Suprapubic skin (tissue), 4 donors: ENCODE measurements at regions not wholly inside any gene's neighbourhood (a gene's known extent, or its start where the extent isn't known, plus 50 kb on each side); places are given as distances from the start of the nearest gene placed in this dataset.

Source experiments
- DNase-seq, 2 donors: peaks; one replicate each; pipeline ENCODE4 v3.0.0-alpha.2; 2019; ENCODE audit warnings: low spot score in 2 of 2
- H3K27ac ChIP-seq: fragments of 200-600 bp; sonication (generic); one replicate; pipeline ENCODE4 v1.5.1; 2019
- H3K27me3 ChIP-seq: fragments of 200-600 bp; sonication (generic); one replicate; pipeline ENCODE4 v1.5.1; 2019
- H3K36me3 ChIP-seq: fragments of 200-600 bp; sonication (generic); one replicate; pipeline ENCODE4 v1.5.1; 2019
- H3K4me1 ChIP-seq: fragments of 200-600 bp; sonication (generic); one replicate; pipeline ENCODE4 v1.5.1; 2019
- H3K4me3 ChIP-seq: fragments of 200-600 bp; sonication (generic); one replicate; pipeline ENCODE4 v1.5.1; 2019; ENCODE audit warnings: mild to moderate bottlenecking
- H3K9me3 ChIP-seq: fragments of 200-600 bp; sonication (generic); one replicate; pipeline ENCODE4 v1.5.1; 2019
- EP300 ChIP-seq: sonication (generic); formaldehyde crosslinking; IDR thresholded peaks from one replicate; pipeline ENCODE4 v1.6.1; 2017; ENCODE audit warnings: antibody characterized with exemption
- POLR2A ChIP-seq, 2 donors: fragments of 450-650 bp; IDR thresholded peaks; one replicate each; pipeline ENCODE4 v1.6.1; 2017; ENCODE audit warnings: antibody characterized with exemption in 2 of 2, mild to moderate bottlenecking in 2 of 2, moderate library complexity in 2 of 2
- POLR2AphosphoS5 ChIP-seq, 3 donors: sonication (generic); formaldehyde crosslinking; IDR thresholded peaks; one replicate each; pipeline ENCODE4 v1.6.1; 2017; ENCODE audit warnings: antibody characterized with exemption in 3 of 3
- WGBS: methylation state at CpG from one replicate; pipeline ENCODE4 v1.1.5; 2018; 5-methylcytosine and 5-hydroxymethylcytosine counted together
- TF ChIP-seq, protein P1 (sequence below), 2 donors: fragments of 200-600 bp in 1 of 2; fragments of 450-650 bp in 1 of 2; sonication (generic) in 1 of 2; IDR thresholded peaks; one replicate each; pipeline ENCODE4 v1.5.1; 2016 to 2019; ENCODE audit warnings: antibody characterized with exemption in 2 of 2, mild to moderate bottlenecking in 1 of 2, moderate library complexity in 1 of 2

DNA sequence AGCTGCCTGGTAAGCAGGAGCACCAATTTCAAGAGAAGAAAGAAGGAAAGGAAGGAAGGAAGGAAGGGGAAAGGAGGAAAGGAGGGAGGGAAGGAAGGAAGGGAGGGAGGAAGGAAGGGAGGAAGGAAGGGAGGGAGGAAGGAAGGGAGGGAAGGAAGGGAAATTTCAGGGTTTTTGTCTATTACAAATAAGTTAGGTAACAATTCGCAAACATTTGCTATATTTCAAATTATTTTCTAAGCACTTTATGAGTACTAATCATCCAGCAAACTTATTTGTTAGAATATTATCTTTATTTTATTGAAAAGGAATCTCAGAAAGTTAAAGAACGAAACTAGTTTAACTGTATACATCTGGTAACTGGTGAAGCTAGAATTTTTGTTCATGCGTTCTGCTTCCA, 921.7 kb downstream of the TBL1XR1 start:
- Histone ChIP-seq H3K4me1 (no peaks in the 10 kb centered on the region), H3K27ac (no peak overlapping the region), H3K9me3 (no peaks in the 10 kb centered on the region), H3K27me3 (no peaks in the 10 kb centered on the region), H3K4me3 (no peak overlapping the region), H3K36me3 (no peaks in the 10 kb centered on the region)
- WGBS = 84% methylated on average over 3 of the region's 3 CpGs
- DNase-seq = no peak
- TF ChIP-seq EP300 = no peak
- no peak for TF ChIP-seq POLR2AphosphoS5 (IDR thresholded peaks at IDR 0.05)
- TF ChIP-seq POLR2A (IDR thresholded peaks at IDR 0.05) = no peak
- TF ChIP-seq, protein P1, sequence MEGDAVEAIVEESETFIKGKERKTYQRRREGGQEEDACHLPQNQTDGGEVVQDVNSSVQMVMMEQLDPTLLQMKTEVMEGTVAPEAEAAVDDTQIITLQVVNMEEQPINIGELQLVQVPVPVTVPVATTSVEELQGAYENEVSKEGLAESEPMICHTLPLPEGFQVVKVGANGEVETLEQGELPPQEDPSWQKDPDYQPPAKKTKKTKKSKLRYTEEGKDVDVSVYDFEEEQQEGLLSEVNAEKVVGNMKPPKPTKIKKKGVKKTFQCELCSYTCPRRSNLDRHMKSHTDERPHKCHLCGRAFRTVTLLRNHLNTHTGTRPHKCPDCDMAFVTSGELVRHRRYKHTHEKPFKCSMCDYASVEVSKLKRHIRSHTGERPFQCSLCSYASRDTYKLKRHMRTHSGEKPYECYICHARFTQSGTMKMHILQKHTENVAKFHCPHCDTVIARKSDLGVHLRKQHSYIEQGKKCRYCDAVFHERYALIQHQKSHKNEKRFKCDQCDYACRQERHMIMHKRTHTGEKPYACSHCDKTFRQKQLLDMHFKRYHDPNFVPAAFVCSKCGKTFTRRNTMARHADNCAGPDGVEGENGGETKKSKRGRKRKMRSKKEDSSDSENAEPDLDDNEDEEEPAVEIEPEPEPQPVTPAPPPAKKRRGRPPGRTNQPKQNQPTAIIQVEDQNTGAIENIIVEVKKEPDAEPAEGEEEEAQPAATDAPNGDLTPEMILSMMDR (IDR thresholded peaks at IDR 0.05) = no peak

DNA sequence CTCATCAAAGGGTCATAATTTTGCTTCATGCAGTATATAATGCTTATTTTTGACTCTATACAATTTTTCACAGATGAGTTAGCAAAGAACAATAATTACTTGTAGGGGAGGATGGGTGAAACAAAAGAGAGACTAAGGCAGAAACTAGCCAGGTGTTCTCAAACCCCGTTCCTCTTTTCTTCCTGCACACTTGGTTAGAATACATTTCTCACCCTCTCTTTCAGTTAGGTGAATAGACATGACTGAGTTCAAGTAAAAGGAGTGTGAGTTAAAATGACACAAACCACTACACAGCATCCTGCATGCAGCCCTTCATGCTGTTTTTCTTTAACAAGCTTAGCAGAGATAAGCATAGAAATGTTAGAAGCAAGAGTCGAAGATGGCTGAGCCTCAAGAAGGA, 922.2 kb downstream of the TBL1XR1 start:
- 90% methylated on average over 2 of the region's 2 CpGs for WGBS
- no peaks in the 10 kb centered on the region for H3K4me1 ChIP-seq
- no peaks in the 10 kb centered on the region for H3K9me3 ChIP-seq
- no peak for TF ChIP-seq POLR2A (IDR thresholded peaks at IDR 0.05)
- DNase-seq = no peak
- H3K4me3 ChIP-seq = no peak overlapping the region
- H3K27me3 ChIP-seq = no peaks in the 10 kb centered on the region
- no peak overlapping the region for H3K27ac ChIP-seq
- no peaks in the 10 kb centered on the region for H3K36me3 ChIP-seq

DNA sequence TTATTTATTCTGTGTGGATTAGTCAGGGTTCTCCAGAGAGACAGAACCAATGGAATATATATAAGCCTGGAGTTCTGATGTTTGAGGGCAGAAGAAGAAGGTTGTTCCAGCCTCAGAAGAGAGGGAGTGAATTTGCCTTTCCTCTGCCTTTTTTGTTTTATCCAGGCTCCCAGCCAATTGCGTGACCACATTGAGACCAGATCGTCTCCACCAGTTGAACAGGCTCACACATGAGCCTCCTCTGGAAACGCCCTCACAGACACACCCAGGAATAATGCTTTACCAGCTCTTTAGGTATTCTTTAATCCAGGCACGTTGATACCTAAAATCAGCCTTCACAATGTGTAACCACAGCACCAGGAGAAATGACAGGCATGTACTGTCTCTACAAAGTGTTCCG, 923.1 kb downstream of the TBL1XR1 start:
- no peaks in the 10 kb centered on the region for H3K27me3 ChIP-seq
- no peak for DNase-seq
- TF ChIP-seq POLR2A (IDR thresholded peaks at IDR 0.05) = no peak
- no peak for TF ChIP-seq POLR2AphosphoS5 (IDR thresholded peaks at IDR 0.05)
- TF ChIP-seq EP300 = no peak
- TF ChIP-seq, protein P1 (IDR thresholded peaks at IDR 0.05) = no peak
- no peak overlapping the region for H3K4me3 ChIP-seq
- no peaks in the 10 kb centered on the region for H3K36me3 ChIP-seq
- H3K27ac ChIP-seq = no peak overlapping the region
- no peaks in the 10 kb centered on the region for H3K4me1 ChIP-seq
- no peaks in the 10 kb centered on the region for H3K9me3 ChIP-seq
- WGBS = 37% methylated on average over 5 of the region's 5 CpGs

DNA sequence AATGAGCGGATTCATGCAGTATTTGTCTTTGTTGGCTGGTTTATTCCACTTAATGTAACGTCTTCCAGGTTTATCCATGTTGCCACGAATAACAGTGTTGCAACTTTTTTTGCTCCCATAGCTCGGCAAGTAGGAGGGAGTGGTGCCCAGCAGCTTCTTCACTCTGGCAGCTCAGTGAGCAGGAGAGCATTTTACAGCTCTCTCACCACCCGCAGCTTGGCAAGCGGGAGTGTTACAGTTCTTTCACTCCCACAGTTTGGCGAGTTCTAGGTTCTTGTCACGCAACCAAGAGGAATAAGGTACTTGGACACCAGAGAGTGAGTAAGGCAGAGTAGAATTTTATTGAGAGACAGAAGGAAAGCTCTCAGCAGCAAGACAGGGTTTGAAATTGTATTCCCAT, 935.2 kb downstream of the TBL1XR1 start:
- no peaks in the 10 kb centered on the region for H3K4me1 ChIP-seq
- 69% methylated on average over 8 of the region's 8 CpGs for WGBS

DNA sequence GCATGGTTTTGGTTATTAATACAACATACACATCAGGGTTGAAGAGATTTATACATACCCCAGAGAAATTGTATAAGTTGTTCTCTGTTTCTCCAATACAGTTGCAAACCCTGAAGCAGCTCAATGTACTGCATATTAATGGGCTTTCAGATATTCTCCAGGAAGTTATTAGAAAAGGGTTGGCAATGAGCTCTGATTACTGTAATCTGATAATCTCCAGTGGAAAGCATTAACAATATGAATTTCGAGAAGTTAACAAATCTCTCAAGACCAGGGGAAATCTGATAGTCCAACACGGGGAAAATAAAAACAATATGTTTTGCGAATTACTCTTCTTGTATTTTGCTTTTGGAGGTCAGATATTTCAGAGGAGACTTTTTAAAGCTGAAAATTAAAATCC, 950.1 kb downstream of the TBL1XR1 start:
- Histone ChIP-seq H3K4me1 (no peaks in the 10 kb centered on the region), H3K9me3 (no peaks in the 10 kb centered on the region), H3K4me3 (no peak overlapping the region), H3K27ac (no peak overlapping the region), H3K27me3 (no peaks in the 10 kb centered on the region), H3K36me3 (no peaks in the 10 kb centered on the region)
- 53% methylated on average over 3 of the region's 3 CpGs for WGBS
- no peak for DNase-seq
- no peak for TF ChIP-seq POLR2AphosphoS5 (IDR thresholded peaks at IDR 0.05)
- no peak for TF ChIP-seq EP300
- TF ChIP-seq POLR2A (IDR thresholded peaks at IDR 0.05) = no peak
- TF ChIP-seq, protein P1 (IDR thresholded peaks at IDR 0.05) = no peak

More for the DNA sequence above, 935.2 kb downstream of the TBL1XR1 start:
- Histone ChIP-seq H3K27ac (no peak overlapping the region), H3K36me3 (no peaks in the 10 kb centered on the region), H3K9me3 (peaks cover 8% of the 10 kb centered on the region), H3K27me3 (no peaks in the 10 kb centered on the region), H3K4me3 (no peak overlapping the region)
- DNase-seq = no peak
- TF ChIP-seq POLR2AphosphoS5 (IDR thresholded peaks at IDR 0.05) = no peak
- TF ChIP-seq, protein P1 (IDR thresholded peaks at IDR 0.05) = no peak
- TF ChIP-seq EP300 = no peak
- no peak for TF ChIP-seq POLR2A (IDR thresholded peaks at IDR 0.05)

DNA sequence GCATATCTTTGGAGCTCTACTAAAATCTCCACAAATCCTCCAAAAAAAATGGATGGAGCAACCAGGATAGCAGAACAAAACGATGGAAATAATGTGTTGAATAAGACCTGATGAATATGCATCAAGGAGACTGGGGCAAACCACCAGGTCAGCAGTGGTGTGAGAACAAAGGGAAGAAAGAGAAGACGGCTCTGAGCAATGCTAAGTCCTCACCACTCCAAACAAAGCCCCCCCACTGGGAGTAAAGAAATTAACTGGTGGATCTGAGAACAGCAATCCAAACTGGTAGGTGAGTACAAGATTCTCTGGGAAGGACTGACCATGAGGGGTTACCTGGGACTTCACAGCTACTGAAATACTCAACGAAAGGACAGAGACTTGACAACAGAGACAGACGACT, 977.3 kb downstream of the TBL1XR1 start:
- no peak for DNase-seq
- WGBS = 87% methylated on average over 4 of the region's 4 CpGs
- no peaks in the 10 kb centered on the region for H3K9me3 ChIP-seq
- TF ChIP-seq POLR2AphosphoS5 (IDR thresholded peaks at IDR 0.05) = no peak
- TF ChIP-seq, protein P1 (IDR thresholded peaks at IDR 0.05) = no peak
- TF ChIP-seq EP300 = no peak
- TF ChIP-seq POLR2A (IDR thresholded peaks at IDR 0.05) = no peak
- H3K4me3 ChIP-seq = no peak overlapping the region
- no peaks in the 10 kb centered on the region for H3K4me1 ChIP-seq
- no peak overlapping the region for H3K27ac ChIP-seq
- no peaks in the 10 kb centered on the region for H3K27me3 ChIP-seq
- H3K36me3 ChIP-seq = no peaks in the 10 kb centered on the region
